HUES64 (cell line): ENCODE measurements at regions not wholly inside any gene's neighbourhood (a gene's known extent, or its start where the extent isn't known, plus 50 kb on each side); places are given as distances from the start of the nearest gene placed in this dataset.
A peak's percentile ranks its signal among the peaks of the same experiment; 100 is the strongest.

ENCODE experiments used
- H3K27ac ChIP-seq: 2 replicates; pipeline ENCODE4 v1.7.0; 2013; ENCODE audit warnings: low read depth, low read length, inconsistent platforms
- H3K27me3 ChIP-seq: 2 replicates; pipeline ENCODE4 v1.6.1; 2013; ENCODE audit warnings: mild to moderate bottlenecking, low read length; ENCODE audit not compliant: insufficient read depth
- H3K36me3 ChIP-seq: 2 replicates; pipeline ENCODE4 v1.6.1; 2013; ENCODE audit warnings: mild to moderate bottlenecking, low read length; ENCODE audit not compliant: insufficient read depth
- H3K4me1 ChIP-seq: 2 replicates; pipeline ENCODE4 v1.6.1; 2013; ENCODE audit warnings: mild to moderate bottlenecking, low read length, moderate library complexity; ENCODE audit not compliant: insufficient read depth
- H3K4me3 ChIP-seq: 2 replicates; pipeline ENCODE4 v1.5.1; 2013; ENCODE audit warnings: mild to moderate bottlenecking, low read length, moderate library complexity
- H3K9ac ChIP-seq: 2 replicates; pipeline ENCODE4 v1.6.1; 2013; ENCODE audit warnings: mild to moderate bottlenecking, low read depth, low read length
- H3K9me3 ChIP-seq: 2 replicates; pipeline ENCODE4 v1.6.1; 2013; ENCODE audit warnings: low read depth, low read length; ENCODE audit not compliant: insufficient read depth
- WGBS: fragments of 150-250, 120-280 bp; methylation state at CpG from one replicate; pipeline ENCODE4 v1.1.7; 2013; ENCODE audit warnings: missing lambda C conversion rate; 5-methylcytosine and 5-hydroxymethylcytosine counted together

DNA sequence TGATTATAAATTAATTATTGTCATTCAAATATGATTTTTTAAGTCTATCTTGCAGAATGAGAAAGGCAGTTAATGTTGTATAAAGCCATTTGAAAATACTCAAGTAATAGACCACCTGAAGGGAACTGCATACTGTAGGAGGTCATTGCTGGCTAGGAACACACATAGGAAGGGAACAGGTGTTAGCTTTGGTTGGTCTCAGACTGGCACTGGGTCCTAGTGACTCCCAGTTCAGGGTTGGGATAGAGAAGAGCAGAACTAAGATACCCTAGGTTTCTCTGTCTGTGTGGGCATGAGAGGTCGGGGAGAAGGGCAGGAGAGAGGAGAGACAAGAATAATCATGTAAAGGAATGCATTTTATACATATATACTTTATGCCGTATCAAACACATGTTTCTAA is 559.0 kb upstream of the GOLIM4 start:
- Histone ChIP-seq H3K4me1 (peaks cover 10% of the 10 kb centered on the region), H3K36me3 (no peaks in the 10 kb centered on the region), H3K27me3 (no peaks in the 10 kb centered on the region), H3K4me3 (no peak overlapping the region), H3K9ac (no peak overlapping the region), H3K27ac (no peak overlapping the region), H3K9me3 (peaks cover 4% of the 10 kb centered on the region; the same call in 1 of the 2 replicates)
- no CpG with 5 or more reads among the region's 2 CpGs for WGBS

- Histone ChIP-seq H3K27ac (no peak overlapping the region), H3K27me3 (no peaks in the 10 kb centered on the region), H3K9me3 (peaks cover 4% of the 10 kb centered on the region; the same call in 1 of the 2 replicates), H3K9ac (no peak overlapping the region), H3K4me3 (no peak overlapping the region), H3K36me3 (no peaks in the 10 kb centered on the region), H3K4me1 (peaks cover 10% of the 10 kb centered on the region)
- 47% methylated on average over 1 of the region's 1 CpG for WGBS
Observed at GRCh38 chr3:168653255-168653654, 557.5 kb upstream of the GOLIM4 start.

GRCh38 chr3:168648321-168648720 is 552.6 kb upstream of the GOLIM4 start:
- Histone ChIP-seq H3K9me3 (no peaks in the 10 kb centered on the region), H3K4me3 (no peak overlapping the region), H3K4me1 (peaks cover 7% of the 10 kb centered on the region), H3K9ac (no peak overlapping the region), H3K27ac (no peak overlapping the region), H3K27me3 (no peaks in the 10 kb centered on the region), H3K36me3 (no peaks in the 10 kb centered on the region)
- 87% methylated on average over 3 of the region's 3 CpGs for WGBS

DNA sequence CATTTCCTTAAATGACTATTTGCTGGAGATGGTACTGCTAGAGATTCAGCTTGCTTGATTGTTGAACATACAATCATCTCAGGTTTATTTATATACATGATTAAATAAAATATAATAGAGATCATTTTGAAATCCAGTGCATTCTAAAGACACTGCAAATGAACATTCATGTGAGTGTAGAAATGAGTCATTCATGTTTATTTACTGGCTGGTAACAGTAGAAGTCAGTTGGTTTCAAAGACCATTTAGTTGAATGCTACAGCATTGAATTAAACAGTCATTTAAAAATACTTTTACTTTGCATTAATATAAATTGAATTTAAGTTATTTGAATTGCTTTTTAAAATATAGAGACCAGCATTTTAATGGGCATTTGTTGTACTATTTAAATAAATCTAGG is 551.9 kb upstream of the GOLIM4 start:
- no peak overlapping the region for H3K9ac ChIP-seq
- H3K36me3 ChIP-seq = no peaks in the 10 kb centered on the region
- H3K27ac ChIP-seq = no peak overlapping the region
- H3K9me3 ChIP-seq = no peaks in the 10 kb centered on the region
- no peak overlapping the region for H3K4me3 ChIP-seq
- no peaks in the 10 kb centered on the region for H3K4me1 ChIP-seq
- H3K27me3 ChIP-seq = no peaks in the 10 kb centered on the region

DNA sequence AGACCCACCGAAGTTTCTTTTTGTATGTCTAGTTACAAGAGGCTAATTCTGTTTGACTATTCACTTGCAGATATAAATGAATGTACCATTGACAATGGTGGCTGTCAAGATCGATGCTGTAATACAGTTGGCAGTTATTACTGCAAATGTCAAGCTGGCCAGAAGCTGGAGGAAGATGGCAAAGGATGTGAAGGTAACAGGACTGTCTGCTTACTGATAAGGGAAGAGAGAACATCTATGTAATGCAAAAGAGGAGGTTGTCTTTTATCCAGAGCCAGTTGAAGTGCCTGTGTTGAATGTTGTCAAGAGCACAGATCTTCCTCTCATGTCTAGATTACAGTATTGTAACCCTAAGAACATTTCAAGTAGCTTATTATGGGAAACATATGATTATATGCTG is 549.5 kb upstream of the GOLIM4 start:
- Histone ChIP-seq H3K36me3 (no peaks in the 10 kb centered on the region), H3K27ac (no peak overlapping the region), H3K27me3 (no peaks in the 10 kb centered on the region), H3K9ac (no peak overlapping the region), H3K4me3 (no peak overlapping the region), H3K9me3 (no peaks in the 10 kb centered on the region), H3K4me1 (no peaks in the 10 kb centered on the region)
- 95% methylated on average over 2 of the region's 2 CpGs for WGBS

GRCh38 chr3:168628549-168628948 is 532.8 kb upstream of the GOLIM4 start:
- Histone ChIP-seq H3K27me3 (no peaks in the 10 kb centered on the region), H3K9ac (no peak overlapping the region), H3K4me1 (peaks cover 5% of the 10 kb centered on the region; the same call in 1 of the 2 replicates), H3K9me3 (no peaks in the 10 kb centered on the region), H3K4me3 (no peak overlapping the region), H3K36me3 (no peaks in the 10 kb centered on the region), H3K27ac (no peak overlapping the region)

GRCh38 chr3:168625477-168625876 is 529.8 kb upstream of the GOLIM4 start:
- Histone ChIP-seq H3K4me1 (peaks cover 5% of the 10 kb centered on the region; the same call in 1 of the 2 replicates), H3K9me3 (no peaks in the 10 kb centered on the region), H3K27ac (no peak overlapping the region), H3K36me3 (no peaks in the 10 kb centered on the region), H3K4me3 (no peak overlapping the region), H3K9ac (no peak overlapping the region), H3K27me3 (no peaks in the 10 kb centered on the region)

- no peaks in the 10 kb centered on the region for H3K36me3 ChIP-seq
- WGBS = 57% methylated on average over 1 of the region's 1 CpG
- H3K4me1 ChIP-seq = peaks cover 5% of the 10 kb centered on the region; the same call in 1 of the 2 replicates
- no peak overlapping the region for H3K9ac ChIP-seq
- no peak overlapping the region for H3K4me3 ChIP-seq
- H3K27ac ChIP-seq = no peak overlapping the region
- H3K27me3 ChIP-seq = no peaks in the 10 kb centered on the region
- H3K9me3 ChIP-seq = no peaks in the 10 kb centered on the region
Observed at GRCh38 chr3:168624892-168625448, 529.2 kb upstream of the GOLIM4 start.

GRCh38 chr3:168624195-168624594 is 528.5 kb upstream of the GOLIM4 start:
- Histone ChIP-seq H3K36me3 (no peaks in the 10 kb centered on the region), H3K4me1 (peaks cover 13% of the 10 kb centered on the region; the same call in 1 of the 2 replicates), H3K9ac (no peak overlapping the region), H3K9me3 (no peaks in the 10 kb centered on the region), H3K27ac (no peak overlapping the region), H3K27me3 (no peaks in the 10 kb centered on the region), H3K4me3 (no peak overlapping the region)

DNA sequence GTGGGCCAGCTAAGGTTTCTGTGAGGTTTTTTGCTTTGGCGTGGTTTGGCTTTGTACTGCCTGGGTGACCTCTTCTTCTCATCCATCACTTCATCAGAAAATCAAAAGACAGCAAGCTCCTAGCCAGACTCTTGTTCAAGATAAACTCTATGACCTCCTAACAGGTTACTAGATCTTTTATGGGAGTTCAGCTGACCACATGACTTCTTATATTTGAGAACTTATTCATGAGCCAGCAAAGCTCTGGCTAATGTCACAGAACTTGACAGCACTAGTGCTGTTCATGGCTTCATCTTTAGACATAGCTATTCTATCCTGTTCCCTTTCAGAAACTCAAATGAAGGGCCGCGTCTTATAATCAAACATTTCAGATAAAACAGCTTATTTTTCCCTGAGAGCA is 527.1 kb upstream of the GOLIM4 start:
- Histone ChIP-seq H3K4me3 (no peak overlapping the region), H3K27me3 (no peaks in the 10 kb centered on the region), H3K9me3 (no peaks in the 10 kb centered on the region), H3K4me1 (peaks cover 26% of the 10 kb centered on the region), H3K36me3 (no peaks in the 10 kb centered on the region), H3K27ac (no peak overlapping the region), H3K9ac (no peak overlapping the region)
- 96% methylated on average over 3 of the region's 3 CpGs for WGBS

DNA sequence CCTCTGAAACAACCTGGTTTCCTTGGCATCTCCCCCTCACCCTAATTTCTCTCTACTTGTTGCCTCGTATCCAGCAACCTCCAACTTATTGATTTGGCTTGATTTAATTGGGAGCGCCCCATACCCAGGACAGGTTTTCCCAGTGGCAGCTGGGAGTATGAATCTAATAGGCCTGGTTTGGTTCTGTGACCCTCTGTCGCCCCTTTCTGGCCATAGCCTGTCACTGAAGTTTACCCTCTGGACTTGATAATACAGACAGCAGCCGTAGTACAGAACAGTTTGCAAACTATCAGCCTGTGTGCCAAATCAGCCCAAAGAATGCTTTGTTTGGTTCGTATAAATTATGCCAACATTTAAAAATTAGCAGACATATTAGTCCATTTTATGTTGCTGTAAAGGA is 525.1 kb upstream of the GOLIM4 start:
- no peak overlapping the region for H3K27ac ChIP-seq
- no peak overlapping the region for H3K9ac ChIP-seq
- no peaks in the 10 kb centered on the region for H3K9me3 ChIP-seq
- WGBS = 59% methylated on average over 5 of the region's 5 CpGs
- no peaks in the 10 kb centered on the region for H3K27me3 ChIP-seq
- no peaks in the 10 kb centered on the region for H3K36me3 ChIP-seq
- no peak overlapping the region for H3K4me3 ChIP-seq
- peaks cover 44% of the 10 kb centered on the region for H3K4me1 ChIP-seq

DNA sequence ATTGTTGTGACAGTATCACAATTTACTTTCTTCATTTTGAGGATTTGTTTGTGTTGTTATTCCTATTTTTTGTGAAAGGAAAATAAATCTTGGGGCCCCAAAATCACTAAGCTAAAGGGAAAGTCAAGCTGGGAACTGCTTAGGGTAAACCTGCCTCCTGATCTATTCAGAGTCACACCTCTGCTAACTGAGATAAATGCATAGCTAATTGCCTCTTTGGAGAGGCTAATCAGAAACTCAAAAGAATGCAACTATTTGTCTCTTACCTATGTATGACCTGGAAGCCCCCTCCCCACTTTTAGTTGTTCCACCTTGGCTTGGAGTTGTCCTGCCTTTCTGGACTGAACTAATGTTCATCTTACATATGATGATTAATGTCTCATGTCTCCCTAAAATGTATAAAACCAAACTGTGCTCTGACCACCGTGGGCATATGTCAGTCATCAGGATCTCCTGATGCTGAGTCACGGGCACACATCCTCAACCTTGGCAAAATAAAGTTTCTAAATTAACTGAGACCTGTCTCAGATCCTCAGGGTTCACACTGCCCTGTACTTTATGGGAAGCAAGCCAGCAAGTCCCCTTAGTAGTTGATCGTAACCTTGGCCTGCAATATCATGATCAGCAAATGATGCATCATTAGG is 523.2 kb upstream of the GOLIM4 start:
- no peaks in the 10 kb centered on the region for H3K36me3 ChIP-seq
- no peaks in the 10 kb centered on the region for H3K27me3 ChIP-seq
- H3K27ac ChIP-seq = peak overlapping the region; percentile 59; the same call in 1 of the 2 replicates
- H3K4me1 ChIP-seq = peaks cover 59% of the 10 kb centered on the region
- 75% methylated on average over 3 of the region's 3 CpGs for WGBS
- H3K9ac ChIP-seq = no peak overlapping the region
- H3K4me3 ChIP-seq = no peak overlapping the region
- no peaks in the 10 kb centered on the region for H3K9me3 ChIP-seq
